AG04450 (cell line): ENCODE measurements at regions not wholly inside any gene's neighbourhood (a gene's known extent, or its start where the extent isn't known, plus 50 kb on each side); places are given as distances from the start of the nearest gene placed in this dataset.
"Not testable (repeated sequence)": the region's sequence is repeated elsewhere in the genome, so short reads cannot be mapped to it uniquely, and the experiment has no call there.

ENCODE experiments used
- CTCF ChIA-PET: fragments of 300-600, 350-600 bp; formaldehyde crosslinking; extraction: SDS; loops from one replicate; lab custom pipeline; 2022; ENCODE audit warnings: antibody characterized with exemption, inconsistent platforms; lab: Charles Lee
- POLR2A ChIA-PET: fragments of 350-600 bp; formaldehyde crosslinking; extraction: SDS; loops from one replicate; lab custom pipeline; 2021; ENCODE audit warnings: antibody characterized with exemption, inconsistent platforms; lab: Yijun Ruan, JAX
- DNase-seq: peaks from one replicate; pipeline ENCODE4 v3.0.0-alpha.2; 2011; ENCODE audit warnings: low read depth, low spot score
- H3K27ac ChIP-seq: one replicate; pipeline ENCODE4 v1.5.1; 2012; ENCODE audit warnings: low read depth, low read length, control low read depth
- H3K27me3 ChIP-seq: one replicate; pipeline ENCODE4 v1.6.0; 2012; ENCODE audit warnings: low read length; ENCODE audit not compliant: control insufficient read depth, insufficient read depth
- H3K4me3 ChIP-seq: 2 replicates; pipeline ENCODE4 v1.5.1; 2011; ENCODE audit warnings: mild to moderate bottlenecking, low read depth, low read length, control low read depth
- H3K9me3 ChIP-seq: 2 replicates; pipeline ENCODE4 v1.5.1; 2012; ENCODE audit warnings: low read length; ENCODE audit not compliant: control insufficient read depth, insufficient read depth
- TF ChIP-seq, protein P1 (sequence below): IDR thresholded peaks from 2 replicates; pipeline ENCODE4 v1.5.1; 2011; ENCODE audit warnings: low read depth, low read length, control low read depth, inconsistent platforms

DNA sequence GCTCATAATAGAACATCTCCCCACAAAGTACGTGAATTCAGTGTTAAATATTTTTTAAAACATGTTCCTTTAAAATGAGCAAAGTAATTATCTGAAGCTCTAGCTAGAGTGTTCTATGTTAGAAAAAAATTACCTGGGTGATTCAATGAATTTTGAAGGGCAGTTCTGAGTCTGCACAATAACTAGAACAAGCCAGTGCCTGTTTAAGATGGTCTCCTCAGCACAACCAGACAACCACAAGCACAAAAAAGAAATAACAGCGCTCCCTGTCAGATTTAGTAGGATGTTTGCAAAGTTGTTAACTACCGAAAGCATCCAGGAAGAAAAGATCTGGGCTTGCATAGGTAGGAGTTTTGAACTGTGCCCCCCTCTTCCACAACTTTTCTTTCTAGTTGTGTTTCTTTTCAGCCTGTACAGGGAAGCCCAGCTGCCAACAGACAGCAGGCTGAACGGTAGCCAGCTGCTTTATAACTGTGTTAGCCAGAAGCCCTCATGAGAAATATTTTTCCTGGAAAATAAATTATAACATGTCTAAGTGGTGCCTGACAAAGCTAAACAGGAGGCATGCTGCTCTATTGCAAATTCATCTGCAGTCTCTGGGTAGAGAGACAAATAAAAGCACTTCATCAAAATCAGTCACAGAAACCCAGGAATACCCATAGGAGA lies 1026.9 kb downstream of the MAT2B start:
- ChIA-PET CTCF (no interaction called here), POLR2A (interaction anchor here (0.6 kb wide), 1 partner anchor 822 kb away, joined by 3 read pairs; no protein-coding TSS in a partner anchor)
- DNase-seq: no peak
- Histone ChIP-seq H3K27me3 (no peaks in the 10 kb centered on the region), H3K4me3 (no peak overlapping the region), H3K9me3 (no peaks in the 10 kb centered on the region), H3K27ac (no peak overlapping the region)
- TF ChIP-seq, protein P1, sequence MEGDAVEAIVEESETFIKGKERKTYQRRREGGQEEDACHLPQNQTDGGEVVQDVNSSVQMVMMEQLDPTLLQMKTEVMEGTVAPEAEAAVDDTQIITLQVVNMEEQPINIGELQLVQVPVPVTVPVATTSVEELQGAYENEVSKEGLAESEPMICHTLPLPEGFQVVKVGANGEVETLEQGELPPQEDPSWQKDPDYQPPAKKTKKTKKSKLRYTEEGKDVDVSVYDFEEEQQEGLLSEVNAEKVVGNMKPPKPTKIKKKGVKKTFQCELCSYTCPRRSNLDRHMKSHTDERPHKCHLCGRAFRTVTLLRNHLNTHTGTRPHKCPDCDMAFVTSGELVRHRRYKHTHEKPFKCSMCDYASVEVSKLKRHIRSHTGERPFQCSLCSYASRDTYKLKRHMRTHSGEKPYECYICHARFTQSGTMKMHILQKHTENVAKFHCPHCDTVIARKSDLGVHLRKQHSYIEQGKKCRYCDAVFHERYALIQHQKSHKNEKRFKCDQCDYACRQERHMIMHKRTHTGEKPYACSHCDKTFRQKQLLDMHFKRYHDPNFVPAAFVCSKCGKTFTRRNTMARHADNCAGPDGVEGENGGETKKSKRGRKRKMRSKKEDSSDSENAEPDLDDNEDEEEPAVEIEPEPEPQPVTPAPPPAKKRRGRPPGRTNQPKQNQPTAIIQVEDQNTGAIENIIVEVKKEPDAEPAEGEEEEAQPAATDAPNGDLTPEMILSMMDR: no peak

DNA sequence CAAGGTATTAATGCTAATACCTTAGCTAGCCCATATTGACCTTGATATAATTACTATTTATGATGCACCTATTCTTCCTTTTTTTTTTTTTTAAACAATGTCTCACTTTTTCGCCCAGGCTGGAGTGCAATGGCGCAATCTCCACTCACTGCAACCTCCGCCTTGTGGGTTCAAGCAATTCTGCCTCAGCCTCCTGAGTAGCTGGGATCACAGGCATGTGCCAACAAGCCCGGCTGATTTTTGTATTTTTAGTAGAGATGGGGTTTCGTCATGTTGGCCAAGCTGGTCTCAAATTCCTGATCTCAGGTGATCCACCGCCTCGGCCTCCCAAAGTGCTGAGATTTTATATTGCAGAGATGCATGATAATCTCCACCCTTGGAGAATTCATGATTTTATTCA lies 1028.0 kb downstream of the MAT2B start:
- DNase-seq, POLR2A ChIA-PET, H3K9me3 ChIP-seq, CTCF ChIA-PET, H3K27me3 ChIP-seq, H3K4me3 ChIP-seq, H3K27ac ChIP-seq: not testable (repeated sequence)

DNA sequence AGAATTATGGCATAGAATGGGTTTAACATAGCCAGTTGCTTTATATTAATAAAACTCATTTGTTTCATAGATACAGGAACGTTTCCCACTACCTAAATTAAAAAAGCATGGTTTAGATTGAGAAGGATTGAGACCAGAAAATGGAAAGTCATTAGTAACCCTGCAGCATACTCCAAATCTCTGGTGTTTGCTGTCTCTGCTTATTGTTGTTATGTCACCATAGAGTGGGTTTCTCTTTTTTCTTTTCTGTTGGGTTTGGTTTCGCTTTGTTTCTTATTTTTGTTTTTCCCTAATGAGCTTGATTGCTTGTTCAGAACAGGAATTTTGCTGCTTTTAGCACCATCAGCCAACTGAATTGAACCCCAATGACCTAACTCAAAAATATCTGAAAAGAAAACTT lies 1034.8 kb downstream of the MAT2B start:
- H3K4me3 ChIP-seq: no peak overlapping the region
- CTCF ChIA-PET: interaction anchor here (0.6 kb wide), 1 partner anchor 37 kb away, joined by 4 read pairs; no protein-coding TSS in a partner anchor
- POLR2A ChIA-PET: no interaction called here

DNA sequence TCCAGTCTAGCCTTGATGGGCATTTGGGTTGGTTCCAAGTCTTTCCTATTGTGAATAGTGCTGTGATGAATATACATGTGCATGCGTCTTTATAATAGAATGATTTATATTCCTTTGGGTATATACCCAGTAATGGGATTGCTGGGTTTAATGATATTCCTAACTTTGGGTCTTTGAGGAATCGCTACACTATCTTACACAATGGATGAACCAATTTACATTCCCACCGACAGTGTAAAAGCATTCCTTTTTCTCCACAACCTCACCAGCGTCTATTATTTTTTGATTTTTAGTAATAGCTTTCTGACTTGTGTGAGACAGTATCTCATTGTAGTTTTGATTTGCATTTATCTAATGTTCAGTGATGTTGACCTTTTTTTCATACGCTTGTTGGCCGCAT lies 1040.1 kb downstream of the MAT2B start:
- Histone ChIP-seq H3K4me3 (no peak overlapping the region), H3K27me3 (no peaks in the 10 kb centered on the region), H3K27ac (no peak overlapping the region), H3K9me3 (no peaks in the 10 kb centered on the region)
- TF ChIP-seq, protein P1: no peak
- POLR2A ChIA-PET: no interaction called here
- CTCF ChIA-PET: no interaction called here
- DNase-seq: no peak

More for the DNA sequence above, 1034.8 kb downstream of the MAT2B start:
- TF ChIP-seq, protein P1: no peak
- Histone ChIP-seq H3K9me3 (no peaks in the 10 kb centered on the region), H3K27ac (no peak overlapping the region), H3K27me3 (no peaks in the 10 kb centered on the region)
- no peak for DNase-seq

DNA sequence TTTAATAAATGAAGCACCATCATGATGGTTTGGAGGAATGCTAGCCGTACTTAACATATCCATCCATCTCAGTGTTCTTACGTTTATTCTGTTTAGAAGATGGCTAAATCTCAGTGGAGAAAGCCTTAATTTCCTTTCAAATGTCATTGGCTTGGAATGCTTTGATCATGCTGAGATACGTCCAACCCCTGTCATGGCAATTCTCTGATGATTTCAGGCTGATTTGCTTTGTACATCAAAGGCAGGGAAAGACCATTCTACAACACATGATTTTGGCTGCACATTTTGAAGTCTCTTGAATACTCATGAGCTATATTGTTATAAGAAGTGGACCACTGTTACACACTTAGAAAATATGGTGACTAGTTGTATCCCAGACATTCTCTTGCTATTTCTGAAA lies 1048.4 kb downstream of the MAT2B start:
- H3K27me3 ChIP-seq: no peaks in the 10 kb centered on the region
- no peak overlapping the region for H3K4me3 ChIP-seq
- DNase-seq: no peak
- TF ChIP-seq, protein P1: no peak
- no peaks in the 10 kb centered on the region for H3K9me3 ChIP-seq
- CTCF ChIA-PET: no interaction called here
- H3K27ac ChIP-seq: no peak overlapping the region
- POLR2A ChIA-PET: no interaction called here
